NCI-H345 treated with DMSO at 0.1 percent for 48 hours (cell line): ENCODE measurements at regions not wholly inside any gene's neighbourhood (a gene's known extent, or its start where the extent isn't known, plus 50 kb on each side); places are given as distances from the start of the nearest gene placed in this dataset.

Experiments used
- DNase-seq: peaks from one replicate; lab custom pipeline; 2025; ENCODE audit not compliant: unreplicated experiment; lab: John Stamatoyannopoulos, UW

- no peak for DNase-seq
These were observed 248.2 kb upstream of the VEPH1 start for GRCh38 chr3:157751386-157751785.

GRCh38 chr3:157746391-157746790 is 243.2 kb upstream of the VEPH1 start:
- no peak for DNase-seq

- DNase-seq = no peak
These were observed 238.4 kb upstream of the VEPH1 start for GRCh38 chr3:157741607-157742006.

GRCh38 chr3:157738441-157738840 is 235.2 kb upstream of the VEPH1 start:
- no peak for DNase-seq

- no peak for DNase-seq
These were observed 215.6 kb upstream of the VEPH1 start for GRCh38 chr3:157718800-157719199.

- peak; percentile 6 for DNase-seq
These were observed 209.9 kb upstream of the VEPH1 start for GRCh38 chr3:157713101-157713500.

- no peak for DNase-seq
These were observed 202.0 kb upstream of the VEPH1 start for GRCh38 chr3:157705258-157705657.

- no peak for DNase-seq
These were observed 197.2 kb upstream of the VEPH1 start for GRCh38 chr3:157700405-157700804.

- DNase-seq = no peak
These were observed 192.4 kb upstream of the VEPH1 start for GRCh38 chr3:157695586-157695985.

- no peak for DNase-seq
These were observed 191.9 kb upstream of the VEPH1 start for GRCh38 chr3:157695103-157695502.

- DNase-seq = no peak
These were observed 190.5 kb upstream of the VEPH1 start for GRCh38 chr3:157693762-157694161.

GRCh38 chr3:157692468-157692867 is 189.3 kb upstream of the VEPH1 start:
- DNase-seq = no peak

GRCh38 chr3:157683668-157684067 is 180.5 kb upstream of the VEPH1 start:
- DNase-seq = peak; percentile 3

- no peak for DNase-seq
These were observed 168.8 kb upstream of the VEPH1 start for GRCh38 chr3:157672061-157672460.

GRCh38 chr3:157671656-157672055 is 168.4 kb upstream of the VEPH1 start:
- no peak for DNase-seq

GRCh38 chr3:157669416-157669815 is 166.2 kb upstream of the VEPH1 start:
- DNase-seq = no peak

- no peak for DNase-seq
These were observed 164.3 kb upstream of the VEPH1 start for GRCh38 chr3:157667493-157667892.

- DNase-seq = no peak
These were observed 159.0 kb upstream of the VEPH1 start for GRCh38 chr3:157662171-157662570.

- no peak for DNase-seq
These were observed 157.6 kb upstream of the VEPH1 start for GRCh38 chr3:157660847-157661246.

GRCh38 chr3:157652366-157652765 is 149.2 kb upstream of the VEPH1 start:
- DNase-seq = no peak

- DNase-seq = no peak
These were observed 147.5 kb upstream of the VEPH1 start for GRCh38 chr3:157650699-157651098.

- DNase-seq = no peak
These were observed 147.0 kb upstream of the VEPH1 start for GRCh38 chr3:157650172-157650571.

GRCh38 chr3:157649511-157649910 is 146.3 kb upstream of the VEPH1 start:
- DNase-seq = no peak

GRCh38 chr3:157647820-157648219 is 144.6 kb upstream of the VEPH1 start:
- DNase-seq = no peak
